Esophagus squamous epithelium (tissue), 4 donors: ENCODE measurements at regions not wholly inside any gene's neighbourhood (a gene's known extent, or its start where the extent isn't known, plus 50 kb on each side); places are given as distances from the start of the nearest gene placed in this dataset.

Experiments used
- CTCF ChIP-seq, 6 experiments: fragments of 450-650 bp in 4 of 6; fragments of 200-600 bp in 2 of 6; sonication (generic) in 2 of 6; IDR thresholded peaks; one replicate each; pipeline ENCODE4 v1.5.1; 2016 to 2019; ENCODE audit warnings: antibody characterized with exemption in 6 of 6, mild to moderate bottlenecking in 4 of 6, moderate library complexity in 4 of 6
- POLR2A ChIP-seq, 4 donors: fragments of 450-650 bp; IDR thresholded peaks; one replicate each; pipeline ENCODE4 v1.6.1; 2017; ENCODE audit warnings: antibody characterized with exemption in 4 of 4, mild to moderate bottlenecking in 4 of 4, moderate library complexity in 3 of 4

- no peak for TF ChIP-seq CTCF (IDR thresholded peaks at IDR 0.05)
- TF ChIP-seq POLR2A (IDR thresholded peaks at IDR 0.05), result no peak
Observed at GRCh38 chr4:175068266-175068665, 150.1 kb downstream of the ADAM29 start.
